ENCODE measurements at regions not wholly inside any gene's neighbourhood (a gene's known extent, or its start where the extent isn't known, plus 50 kb on each side); places are given as distances from the start of the nearest gene placed in this dataset.
"Not testable (repeated sequence)": the region's sequence is repeated elsewhere in the genome, so short reads cannot be mapped to it uniquely, and the experiment has no call there.

- no peak for DNase-seq (ENCODE audit: low read depth in 1 of 2, low spot score in 1 of 2)
Measured at GRCh38 chr2:8121022-8121825, 560.6 kb upstream of the ID2 start.

- DNase-seq (ENCODE audit: low read depth in 1 of 2, low spot score in 1 of 2), result no peak
Measured at GRCh38 chr2:8121826-8122513, 559.9 kb upstream of the ID2 start.

GRCh38 chr2:8122520-8122919 lies 559.3 kb upstream of the ID2 start:
- no peak for DNase-seq (ENCODE audit: low read depth in 1 of 2, low spot score in 1 of 2)

GRCh38 chr2:8123464-8123863 lies 558.4 kb upstream of the ID2 start:
- DNase-seq (ENCODE audit: low read depth in 1 of 2, low spot score in 1 of 2), result no peak

- no peak for DNase-seq (ENCODE audit: low read depth in 1 of 2, low spot score in 1 of 2)
Measured at GRCh38 chr2:8125741-8126711, 555.8 kb upstream of the ID2 start.

GRCh38 chr2:8126783-8127182 lies 555.1 kb upstream of the ID2 start:
- no peak for DNase-seq (ENCODE audit: low read depth in 1 of 2, low spot score in 1 of 2)

- not testable (repeated sequence) for DNase-seq (ENCODE audit: low read depth in 1 of 2, low spot score in 1 of 2)
Measured at GRCh38 chr2:8131423-8131822, 550.4 kb upstream of the ID2 start.

GRCh38 chr2:8132351-8132831 lies 549.5 kb upstream of the ID2 start:
- no peak for DNase-seq (ENCODE audit: low read depth in 1 of 2, low spot score in 1 of 2)

GRCh38 chr2:8132879-8133278 lies 549.0 kb upstream of the ID2 start:
- no peak for DNase-seq (ENCODE audit: low read depth in 1 of 2, low spot score in 1 of 2)

- no peak for DNase-seq (ENCODE audit: low read depth in 1 of 2, low spot score in 1 of 2)
Measured at GRCh38 chr2:8133363-8133762, 548.5 kb upstream of the ID2 start.

GRCh38 chr2:8133913-8134472 lies 547.9 kb upstream of the ID2 start:
- no peak for DNase-seq (ENCODE audit: low read depth in 1 of 2, low spot score in 1 of 2)

- no peak for DNase-seq (ENCODE audit: low read depth in 1 of 2, low spot score in 1 of 2)
Measured at GRCh38 chr2:8134473-8134932, 547.4 kb upstream of the ID2 start.

GRCh38 chr2:8134985-8135682 lies 546.7 kb upstream of the ID2 start:
- DNase-seq (ENCODE audit: low read depth in 1 of 2, low spot score in 1 of 2), result no peak

- DNase-seq (ENCODE audit: low read depth in 1 of 2, low spot score in 1 of 2), result no peak
Measured at GRCh38 chr2:8137801-8138200, 544.1 kb upstream of the ID2 start.

- no peak for DNase-seq (ENCODE audit: low read depth in 1 of 2, low spot score in 1 of 2)
Measured at GRCh38 chr2:8138525-8138922, 543.3 kb upstream of the ID2 start.

- DNase-seq (ENCODE audit: low read depth in 1 of 2, low spot score in 1 of 2), result no peak
Measured at GRCh38 chr2:8138923-8139667, 542.8 kb upstream of the ID2 start.

GRCh38 chr2:8139668-8140200 lies 542.1 kb upstream of the ID2 start:
- DNase-seq (ENCODE audit: low read depth in 1 of 2, low spot score in 1 of 2), result no peak

- DNase-seq (ENCODE audit: low read depth in 1 of 2, low spot score in 1 of 2), result no peak
Measured at GRCh38 chr2:8141079-8141707, 540.7 kb upstream of the ID2 start.

- DNase-seq (ENCODE audit: low read depth in 1 of 2, low spot score in 1 of 2), result no peak
Measured at GRCh38 chr2:8141780-8142179, 540.1 kb upstream of the ID2 start.
